HG02642 (cell line): ENCODE measurements at regions not wholly inside any gene's neighbourhood (a gene's known extent, or its start where the extent isn't known, plus 50 kb on each side); places are given as distances from the start of the nearest gene placed in this dataset.

Experiments used
- ATAC-seq: cut with Tn5 transposase; IDR thresholded peaks from one replicate; pipeline ENCODE4 v1.9.1; 2021; ENCODE audit warnings: mild to moderate bottlenecking; ENCODE audit not compliant: unreplicated experiment, poor library complexity

DNA sequence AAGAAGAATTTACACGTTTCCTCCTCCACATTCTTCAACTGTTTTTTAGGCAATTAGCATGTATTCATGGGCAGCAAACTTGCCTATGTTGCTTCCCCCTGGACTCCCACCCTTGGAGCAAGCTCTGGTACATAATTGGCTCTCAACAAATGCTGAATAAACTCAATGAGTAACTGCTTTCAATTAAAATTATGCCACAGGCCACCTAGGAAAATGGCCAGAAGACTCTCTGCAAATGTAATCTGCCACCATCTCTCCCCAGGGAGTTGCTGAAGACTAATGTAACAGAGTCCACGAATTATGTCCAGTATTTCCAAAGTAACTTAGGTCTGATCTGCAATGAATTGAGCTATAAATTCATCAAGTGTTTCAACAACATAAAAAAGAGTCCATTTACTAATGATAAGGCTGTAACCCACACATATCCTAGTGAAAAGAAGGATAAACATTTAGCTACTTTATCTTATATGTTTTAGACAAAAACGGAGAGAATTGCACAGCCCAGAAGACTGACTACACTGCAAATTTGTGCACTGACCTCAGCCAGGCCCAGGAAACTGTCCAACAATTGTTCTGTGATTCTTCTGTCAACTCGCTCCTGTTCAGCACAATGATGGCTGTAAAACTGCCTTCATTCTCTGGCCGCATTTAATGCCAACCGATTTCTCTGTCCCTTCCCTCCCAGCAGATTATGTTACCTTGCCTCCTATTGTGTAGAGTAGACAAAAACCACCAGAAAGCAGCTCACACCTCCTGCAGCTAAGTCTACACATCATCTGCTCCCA is 808.6 kb upstream of the ARGLU1 start:
- ATAC-seq: no peak

DNA sequence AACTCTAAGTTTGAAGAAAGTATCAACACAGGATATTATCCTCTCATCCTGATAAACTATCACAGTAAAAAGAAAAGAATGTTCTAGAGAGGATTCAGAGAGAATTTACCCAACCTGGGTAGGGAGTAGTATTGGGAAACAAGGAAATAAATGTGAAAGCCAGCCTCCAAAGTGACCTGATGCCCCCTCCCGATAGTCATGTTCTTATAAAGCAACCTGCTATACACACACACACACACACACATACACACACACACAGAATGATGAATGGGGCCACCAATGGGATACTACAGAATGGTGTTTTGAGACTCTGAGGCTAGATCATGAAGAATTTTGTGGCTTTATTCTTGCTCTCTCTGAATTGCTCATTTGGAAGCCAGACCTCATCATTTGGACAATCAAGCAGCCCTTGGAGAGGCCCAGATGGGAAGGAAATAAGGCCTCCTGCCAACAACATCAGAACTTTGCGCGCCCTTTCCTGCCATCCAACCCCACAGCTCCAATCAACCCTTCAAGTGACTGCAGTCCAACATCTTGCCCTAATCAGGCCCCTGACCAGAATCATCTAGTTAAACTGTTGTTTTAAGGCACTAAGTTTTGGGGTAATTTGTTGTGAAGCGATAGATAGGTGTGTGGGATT is 807.9 kb upstream of the ARGLU1 start:
- ATAC-seq: no peak

DNA sequence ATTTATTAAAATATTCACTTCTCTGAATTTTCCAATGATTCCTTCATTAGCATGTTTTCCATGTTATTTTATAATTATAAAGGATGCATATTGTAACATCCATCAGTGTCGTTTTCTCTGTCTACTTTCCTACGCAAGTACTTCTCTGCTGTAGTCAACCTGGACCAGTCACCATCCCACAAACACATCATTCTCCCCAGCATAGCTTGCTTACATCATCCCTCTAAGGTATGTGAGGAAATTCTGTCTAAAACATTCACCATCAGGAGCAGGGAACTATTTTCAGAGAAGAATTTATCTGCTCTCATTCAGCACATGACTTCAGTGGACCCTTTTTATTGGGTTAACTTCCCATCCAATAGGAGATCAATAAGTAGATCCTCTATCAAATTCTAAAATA is 806.1 kb upstream of the ARGLU1 start:
- no peak for ATAC-seq

GRCh38 chr13:107373551-107373950 is 805.6 kb upstream of the ARGLU1 start:
- no peak for ATAC-seq

GRCh38 chr13:107370015-107370785 is 802.3 kb upstream of the ARGLU1 start:
- no peak for ATAC-seq

GRCh38 chr13:107367258-107367657 is 799.3 kb upstream of the ARGLU1 start:
- no peak for ATAC-seq

DNA sequence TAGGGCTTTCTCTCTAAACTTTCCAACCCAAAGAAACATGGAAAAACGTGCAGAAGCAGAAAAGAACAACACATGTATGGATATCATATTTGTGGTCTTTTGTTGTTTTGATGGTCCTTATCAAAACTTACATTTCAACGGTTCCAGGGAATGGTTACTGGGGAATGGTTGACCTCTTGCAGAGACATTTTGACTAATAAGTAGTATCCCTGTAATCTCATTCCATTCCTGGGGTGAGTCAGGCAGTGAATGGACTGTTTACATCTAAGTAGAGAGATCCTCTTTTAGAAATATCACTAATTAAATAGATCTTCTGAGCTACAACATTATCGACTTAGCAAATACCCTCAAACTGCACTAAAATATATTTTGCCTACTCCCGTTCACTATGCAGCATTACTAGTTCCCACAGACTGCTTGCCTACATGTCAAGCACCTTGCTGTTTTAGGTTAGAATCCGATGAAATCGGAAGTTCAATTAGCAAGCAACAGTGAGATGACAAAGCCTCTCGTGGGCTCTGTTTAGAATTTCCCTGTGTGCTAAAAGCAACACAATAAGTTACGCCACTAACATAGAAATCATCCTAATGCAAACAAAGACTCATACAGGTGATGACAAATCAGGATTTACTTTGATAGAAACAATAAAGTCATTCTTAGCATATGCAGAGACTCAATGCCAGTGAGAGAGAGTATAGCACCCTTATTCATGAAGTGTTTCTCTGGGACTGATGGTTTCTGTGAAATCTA is 797.7 kb upstream of the ARGLU1 start:
- no peak for ATAC-seq

GRCh38 chr13:107364658-107365057 is 796.7 kb upstream of the ARGLU1 start:
- no peak for ATAC-seq

DNA sequence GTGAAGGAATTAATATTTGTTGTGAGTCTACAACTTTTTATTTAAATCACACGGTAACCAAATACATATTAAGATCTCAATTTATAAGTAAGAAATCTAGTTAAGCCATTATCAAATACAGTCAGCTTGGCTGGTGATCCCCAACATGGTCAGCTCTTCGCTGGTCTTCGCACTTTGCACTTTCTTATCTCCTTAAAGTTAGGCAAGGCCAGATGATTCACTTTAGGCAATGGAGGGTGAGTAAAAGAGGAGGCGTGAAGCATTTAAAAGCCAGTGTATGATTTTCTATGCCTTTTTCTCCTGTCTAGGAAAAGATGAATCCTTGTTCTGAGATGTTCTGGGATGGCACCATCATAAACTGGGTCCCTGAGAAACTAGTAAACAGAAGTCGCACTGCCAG is 793.7 kb upstream of the ARGLU1 start:
- ATAC-seq: no peak

GRCh38 chr13:107360010-107360409 is 792.1 kb upstream of the ARGLU1 start:
- no peak for ATAC-seq

DNA sequence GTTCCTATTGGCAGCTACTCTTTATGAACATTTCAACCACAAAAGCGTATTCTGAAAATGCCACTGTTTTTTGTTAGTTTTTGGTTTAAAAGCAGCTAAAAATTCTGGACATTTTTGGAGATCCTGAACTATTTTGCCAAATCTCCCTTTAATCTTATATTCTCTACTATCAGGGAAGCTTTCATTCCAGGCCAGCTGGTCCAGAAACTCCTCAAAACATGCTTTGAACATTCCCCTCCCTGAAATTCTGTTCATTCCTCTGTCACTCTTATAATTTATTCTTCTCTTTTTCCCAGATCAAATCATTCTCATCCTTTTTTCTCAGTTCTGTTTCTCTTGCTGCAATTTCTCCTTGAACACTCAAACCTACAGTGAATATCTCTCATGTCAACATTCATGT is 790.9 kb upstream of the ARGLU1 start:
- ATAC-seq: no peak

DNA sequence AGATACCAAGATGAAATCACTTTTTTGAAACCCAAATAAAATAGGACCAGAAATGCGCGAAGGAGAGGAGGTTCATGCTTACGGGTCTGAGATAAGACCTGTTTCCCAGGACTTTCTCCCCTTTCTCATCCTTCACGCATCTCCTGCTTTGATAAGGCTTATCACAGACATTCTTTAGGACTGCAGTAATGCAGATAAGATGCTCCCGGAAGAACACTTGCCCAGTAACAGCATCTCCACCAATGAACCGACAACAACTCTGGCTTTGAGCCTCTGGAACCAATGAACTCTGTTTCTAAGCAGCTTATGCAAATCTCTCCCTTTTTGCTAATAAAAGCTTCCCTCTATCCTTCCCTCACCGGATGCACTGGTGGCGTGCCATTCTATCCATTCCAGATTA is 783.4 kb upstream of the ARGLU1 start:
- ATAC-seq: no peak

GRCh38 chr13:107348925-107349324 is 781.0 kb upstream of the ARGLU1 start:
- no peak for ATAC-seq

DNA sequence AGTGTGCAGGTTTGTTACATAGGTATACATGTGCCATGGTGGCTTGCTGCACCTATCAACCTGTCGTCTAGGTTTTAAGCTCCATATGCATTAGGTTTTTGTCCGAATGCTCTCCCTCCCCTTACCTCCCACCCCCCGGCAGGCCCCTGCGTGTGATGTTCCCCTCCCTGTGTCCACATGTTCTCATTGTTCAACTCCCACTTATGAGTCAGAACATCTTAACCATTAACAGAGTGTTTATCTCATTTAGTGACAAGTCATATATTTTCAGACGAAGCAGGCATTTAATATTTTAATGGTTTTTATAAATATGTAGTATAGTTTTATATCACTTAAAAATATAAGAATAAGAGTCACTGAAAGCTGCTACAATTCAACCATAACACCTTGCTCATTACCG is 780.5 kb upstream of the ARGLU1 start:
- no peak for ATAC-seq

DNA sequence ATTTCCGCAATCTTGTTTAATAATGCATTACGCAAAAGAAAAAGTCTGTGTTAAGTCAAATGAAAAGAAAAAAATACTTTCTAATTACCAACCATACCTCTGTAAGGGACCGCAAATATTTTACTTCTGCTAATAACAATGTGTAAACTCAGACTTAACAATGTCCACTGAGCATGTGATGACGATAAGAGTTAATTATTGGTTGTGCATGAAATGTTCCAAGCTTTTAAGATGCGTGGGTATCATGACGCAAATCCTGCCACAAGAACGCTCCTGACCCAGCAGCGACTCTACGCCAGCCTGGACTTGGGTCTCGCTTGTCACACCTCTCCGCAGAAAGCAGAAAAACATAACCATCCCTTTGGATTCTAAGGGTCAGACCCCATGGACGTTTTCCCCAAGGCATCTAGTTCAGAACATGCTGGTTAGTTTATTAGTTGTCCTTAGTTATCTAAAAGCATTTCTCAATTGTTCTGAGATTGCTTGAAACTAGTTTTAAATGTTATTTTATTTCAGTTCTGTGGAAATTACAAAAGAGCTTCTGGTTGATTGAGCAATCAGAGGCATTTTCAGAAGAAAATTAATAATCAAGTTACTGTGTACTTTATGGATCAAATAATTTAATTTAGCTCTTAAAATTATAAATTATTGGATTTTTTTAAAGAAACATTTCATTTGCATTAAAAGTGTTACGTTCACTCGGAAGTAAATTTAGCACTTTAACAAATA is 779.9 kb upstream of the ARGLU1 start:
- no peak for ATAC-seq

GRCh38 chr13:107342747-107343146 is 774.8 kb upstream of the ARGLU1 start:
- no peak for ATAC-seq

DNA sequence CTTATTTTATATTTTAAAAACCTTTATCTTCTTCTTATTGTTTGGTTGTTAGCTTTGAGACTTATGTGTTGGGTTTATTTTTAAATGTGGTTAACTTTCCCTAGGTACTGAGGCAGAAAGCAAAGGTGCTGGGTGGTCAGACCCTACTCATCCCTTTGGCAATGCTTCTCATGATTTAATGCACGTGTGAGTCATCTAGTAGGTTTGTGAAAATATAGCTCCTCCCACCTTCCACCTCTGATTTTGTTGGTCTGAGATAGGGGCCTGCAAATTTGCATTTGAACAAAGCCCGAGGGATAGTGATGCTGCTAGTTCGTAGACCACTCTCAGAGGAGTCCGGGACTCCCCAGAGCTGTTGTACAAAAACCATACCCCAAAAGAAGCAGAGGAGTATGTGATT is 771.3 kb upstream of the ARGLU1 start:
- ATAC-seq: no peak

DNA sequence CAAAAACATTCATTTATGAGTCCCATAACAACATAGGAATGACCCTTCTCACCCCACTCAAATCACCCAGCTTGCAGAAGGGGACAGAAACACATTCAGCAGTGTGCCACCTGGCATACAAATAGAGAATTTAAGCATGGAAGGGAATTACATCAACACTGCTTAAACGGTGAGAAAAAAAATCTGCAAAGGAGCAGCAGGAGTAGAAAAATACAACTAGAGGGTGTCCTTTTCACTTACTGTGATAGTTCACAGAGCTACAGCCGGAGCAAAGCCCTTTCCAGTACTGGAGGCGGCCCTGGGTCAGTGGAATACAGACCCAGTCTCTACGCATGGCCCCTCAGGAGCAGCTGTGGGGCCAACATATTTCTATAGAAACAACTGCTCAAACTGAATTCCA is 764.3 kb upstream of the ARGLU1 start:
- no peak for ATAC-seq

DNA sequence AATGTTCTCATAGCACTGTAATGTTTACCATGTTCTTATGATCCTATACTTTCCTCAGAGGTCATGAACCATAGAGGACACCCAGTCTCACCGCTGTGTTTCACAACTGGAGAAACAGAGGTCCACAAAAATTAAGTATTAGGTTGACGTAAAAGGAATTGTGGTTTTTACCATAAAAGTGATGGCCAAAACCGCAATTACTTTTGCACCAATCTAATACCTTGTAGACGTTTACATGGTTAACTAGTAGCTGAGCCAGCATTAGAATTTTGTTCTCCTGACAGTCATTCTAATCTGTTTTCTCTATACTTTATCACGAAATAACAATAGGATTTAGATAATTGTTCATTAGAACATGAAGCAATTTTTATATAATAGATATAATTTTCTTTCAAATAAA is 763.4 kb upstream of the ARGLU1 start:
- ATAC-seq: no peak

DNA sequence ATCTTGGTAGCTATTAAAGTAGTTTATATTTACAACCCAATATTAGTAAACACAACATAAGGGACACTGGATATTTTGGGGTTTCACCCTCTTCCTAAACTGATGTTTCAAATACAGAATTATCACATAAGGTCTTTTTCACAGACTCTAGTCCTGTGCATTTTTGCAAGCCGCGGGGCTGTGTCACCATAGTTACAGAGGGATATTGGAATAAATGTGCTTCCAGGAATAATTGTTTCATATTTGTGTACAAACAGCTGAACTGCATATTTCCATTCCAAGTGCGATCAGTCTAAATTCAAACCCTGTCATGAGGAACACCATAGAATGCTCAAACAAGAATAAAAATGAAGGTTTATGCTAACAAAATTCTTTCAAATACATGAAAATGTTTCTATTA is 762.5 kb upstream of the ARGLU1 start:
- ATAC-seq: no peak
